A673 (cell line): ENCODE measurements at regions not wholly inside any gene's neighbourhood (a gene's known extent, or its start where the extent isn't known, plus 50 kb on each side); places are given as distances from the start of the nearest gene placed in this dataset.

Experiments
- BruUV-seq: library from RNA; stranded (reverse); fragments of 400-500 nt; replicated peaks from 2 replicates; lab custom pipeline; 2021; lab: Mats Ljungman, UMichigan
- CTCF ChIA-PET: fragments of 300-600 bp; sonication (Branson Sonifier 250); formaldehyde crosslinking; loops from one replicate; lab custom pipeline; 2022; ENCODE audit warnings: antibody characterized with exemption; lab: Charles Lee
- POLR2A ChIA-PET: fragments of 300-600 bp; sonication (Branson Sonifier 250); formaldehyde crosslinking; loops from one replicate; lab custom pipeline; 2022; ENCODE audit warnings: antibody characterized with exemption; ENCODE audit not compliant: low non-redundant PET; lab: Charles Lee
- DNase-seq: peaks from one replicate; pipeline ENCODE4 v3.0.0-alpha.2; 2015; ENCODE audit warnings: low spot score
- H3K27ac ChIP-seq: fragments of 200-600 bp; sonication (generic); 2 replicates; pipeline ENCODE4 v1.5.1; 2016; ENCODE audit warnings: mixed run types, low read depth, mild to moderate bottlenecking, mixed read lengths, antibody characterized with exemption, low read length; ENCODE audit not compliant: poor library complexity, severe bottlenecking
- H3K27me3 ChIP-seq: fragments of 200-600 bp; sonication (generic); replicated peaks from 2 replicates; pipeline ENCODE4 v1.6.1; 2017; ENCODE audit warnings: mixed run types, low read depth, mild to moderate bottlenecking, mixed read lengths, antibody characterized with exemption, low read length; ENCODE audit not compliant: insufficient read depth, poor library complexity
- H3K36me3 ChIP-seq: fragments of 200-600 bp; sonication (generic); 2 replicates; pipeline ENCODE4 v1.6.1; 2016; ENCODE audit warnings: mixed run types, mild to moderate bottlenecking, mixed read lengths, antibody characterized with exemption, low read length; ENCODE audit not compliant: insufficient read depth, poor library complexity, severe bottlenecking
- H3K4me1 ChIP-seq: fragments of 200-600 bp; sonication (generic); 2 replicates; pipeline ENCODE4 v1.6.1; 2017; ENCODE audit warnings: mixed run types, mild to moderate bottlenecking, mixed read lengths, antibody characterized with exemption, low read length; ENCODE audit not compliant: insufficient read depth, poor library complexity, severe bottlenecking
- H3K4me3 ChIP-seq: fragments of 200-600 bp; sonication (generic); 2 replicates; pipeline ENCODE4 v1.5.1; 2016; ENCODE audit warnings: low read depth, mixed run types, mild to moderate bottlenecking, mixed read lengths, low read length; ENCODE audit not compliant: poor library complexity, severe bottlenecking
- H3K9me3 ChIP-seq: fragments of 200-600 bp; sonication (generic); 2 replicates; pipeline ENCODE4 v1.6.1; 2016; ENCODE audit warnings: mixed run types, low read depth, mild to moderate bottlenecking, mixed read lengths, antibody characterized with exemption, low read length; ENCODE audit not compliant: poor library complexity, severe bottlenecking
- CTCF ChIP-seq: fragments of 300-800, 200-600 bp; sonication (generic); conservative IDR thresholded peaks from 2 replicates; pipeline ENCODE4 v1.5.1; 2017; ENCODE audit warnings: low read depth, mild to moderate bottlenecking, antibody characterized with exemption, low read length, moderate library complexity, mixed read lengths
- EZH2 ChIP-seq: fragments of 200-600 bp; sonication (generic); IDR thresholded peaks from 2 replicates; pipeline ENCODE4 v1.6.1; 2017; ENCODE audit warnings: borderline replicate concordance, low read depth, mild to moderate bottlenecking, mixed read lengths, antibody characterized with exemption, low read length; ENCODE audit not compliant: poor library complexity, severe bottlenecking
- intact Hi-C: fragments of 100-400 bp; cut with micrococcal nuclease; formaldehyde crosslinking; loops from one replicate; pipeline ENCODE4 v1.10.0; 2022; ENCODE audit not compliant: unreplicated experiment

- intact Hi-C loops: no loop called here
- Histone ChIP-seq H3K4me1 (no peaks in the 10 kb centered on the region), H3K27me3 (no peaks in the 10 kb centered on the region), H3K36me3 (no peaks in the 10 kb centered on the region), H3K4me3 (no peak overlapping the region), H3K9me3 (no peaks in the 10 kb centered on the region), H3K27ac (no peak overlapping the region)
- ChIA-PET POLR2A (no interaction called here), CTCF (no interaction called here)
- BruUV-seq: no TSS peak
- TF ChIP-seq CTCF (no peak), EZH2 (no peak)
- DNase-seq: no peak
Observed at GRCh38 chr7:19619122-19619521, 89.7 kb downstream of the POLR1F start.

GRCh38 chr7:19617901-19618300, 90.9 kb downstream of the POLR1F start:
- Histone ChIP-seq H3K4me3 (no peak overlapping the region), H3K27me3 (peaks cover 1% of the 10 kb centered on the region), H3K27ac (no peak overlapping the region), H3K36me3 (no peaks in the 10 kb centered on the region), H3K9me3 (no peaks in the 10 kb centered on the region), H3K4me1 (no peaks in the 10 kb centered on the region)
- no peak for TF ChIP-seq CTCF
- TF ChIP-seq EZH2: no peak
- ChIA-PET CTCF (no interaction called here), POLR2A (no interaction called here)
- BruUV-seq: no TSS peak
- DNase-seq: no peak
- intact Hi-C loops: no loop called here

GRCh38 chr7:19610194-19610943, 98.5 kb downstream of the POLR1F start:
- no peaks in the 10 kb centered on the region for H3K9me3 ChIP-seq
- intact Hi-C loops: no loop called here
- peaks cover 7% of the 10 kb centered on the region for H3K27me3 ChIP-seq
- H3K27ac ChIP-seq: no peak overlapping the region
- H3K36me3 ChIP-seq: no peaks in the 10 kb centered on the region
- H3K4me1 ChIP-seq: no peaks in the 10 kb centered on the region
- no peak overlapping the region for H3K4me3 ChIP-seq
- CTCF ChIA-PET: no interaction called here
- BruUV-seq: no TSS peak
- no peak for TF ChIP-seq CTCF
- TF ChIP-seq EZH2: no peak
- POLR2A ChIA-PET: no interaction called here
- no peak for DNase-seq
